ENCODE measurements at regions not wholly inside any gene's neighbourhood (a gene's known extent, or its start where the extent isn't known, plus 50 kb on each side); places are given as distances from the start of the nearest gene placed in this dataset.

- Histone ChIP-seq H3K36me3 (ENCODE audit: low read length) (no peaks in the 10 kb centered on the region), H3K27me3 (ENCODE audit: low read length) (no peaks in the 10 kb centered on the region), H3F3A (ENCODE audit: insufficient read depth) (no peaks in the 10 kb centered on the region), H3K27ac (ENCODE audit: low read depth, low read length) (no peak overlapping the region), H3K9ac (ENCODE audit: low read length) (no peak overlapping the region), H4K20me1 (ENCODE audit: low read depth, low read length) (no peaks in the 10 kb centered on the region), H3K4me3 (ENCODE audit: insufficient read depth, low read length, poor library complexity, severe bottlenecking) (no peak overlapping the region), H3K79me2 (ENCODE audit: insufficient read depth, low read length) (no peaks in the 10 kb centered on the region), H2AFZ (ENCODE audit: low read depth, low read length, severe bottlenecking) (no peak overlapping the region), H3K9me3 (ENCODE audit: insufficient read depth, low read length) (no peaks in the 10 kb centered on the region), H3K9me2 (replicated peaks; ENCODE audit: insufficient read depth, low read length) (no peaks in the 10 kb centered on the region), H3K4me2 (ENCODE audit: low read depth, low read length, poor library complexity, severe bottlenecking) (no peak overlapping the region)
- no peak for TF ChIP-seq EZH2phosphoT487 (conservative IDR thresholded peaks at IDR 0.05; ENCODE audit: low read length)
- TF ChIP-seq, protein P1, sequence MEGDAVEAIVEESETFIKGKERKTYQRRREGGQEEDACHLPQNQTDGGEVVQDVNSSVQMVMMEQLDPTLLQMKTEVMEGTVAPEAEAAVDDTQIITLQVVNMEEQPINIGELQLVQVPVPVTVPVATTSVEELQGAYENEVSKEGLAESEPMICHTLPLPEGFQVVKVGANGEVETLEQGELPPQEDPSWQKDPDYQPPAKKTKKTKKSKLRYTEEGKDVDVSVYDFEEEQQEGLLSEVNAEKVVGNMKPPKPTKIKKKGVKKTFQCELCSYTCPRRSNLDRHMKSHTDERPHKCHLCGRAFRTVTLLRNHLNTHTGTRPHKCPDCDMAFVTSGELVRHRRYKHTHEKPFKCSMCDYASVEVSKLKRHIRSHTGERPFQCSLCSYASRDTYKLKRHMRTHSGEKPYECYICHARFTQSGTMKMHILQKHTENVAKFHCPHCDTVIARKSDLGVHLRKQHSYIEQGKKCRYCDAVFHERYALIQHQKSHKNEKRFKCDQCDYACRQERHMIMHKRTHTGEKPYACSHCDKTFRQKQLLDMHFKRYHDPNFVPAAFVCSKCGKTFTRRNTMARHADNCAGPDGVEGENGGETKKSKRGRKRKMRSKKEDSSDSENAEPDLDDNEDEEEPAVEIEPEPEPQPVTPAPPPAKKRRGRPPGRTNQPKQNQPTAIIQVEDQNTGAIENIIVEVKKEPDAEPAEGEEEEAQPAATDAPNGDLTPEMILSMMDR (IDR thresholded peaks at IDR 0.05; ENCODE audit: insufficient read depth, low read length, poor library complexity, severe bottlenecking): no peak
Observed at GRCh38 chr6:105833959-105834947, 251.9 kb upstream of the PRDM1 start.

DNA sequence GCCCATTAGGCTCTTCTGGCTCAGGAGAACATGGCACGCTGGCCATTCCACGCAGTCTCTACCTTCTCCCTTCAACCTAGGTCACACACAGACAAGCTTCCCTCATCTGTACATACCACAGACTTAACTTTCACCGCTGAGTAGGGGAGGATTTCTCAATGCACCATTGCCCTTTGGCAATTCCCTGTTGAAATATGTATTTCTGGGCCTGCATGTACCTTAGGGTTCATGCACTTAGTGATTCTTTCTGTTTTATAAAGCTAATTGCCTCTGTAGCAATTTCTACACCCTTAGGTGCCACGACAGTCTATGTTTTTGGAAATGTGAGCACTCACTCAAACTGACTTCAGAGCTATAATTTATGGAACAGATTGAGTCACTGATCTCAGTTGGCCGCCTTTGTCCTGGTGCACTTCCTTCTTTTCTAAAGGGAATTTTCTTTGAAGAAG lies 253.8 kb upstream of the PRDM1 start:
- H2AFZ ChIP-seq (ENCODE audit: low read depth, low read length, severe bottlenecking): no peak overlapping the region
- no peak overlapping the region for H3K4me2 ChIP-seq (ENCODE audit: low read depth, low read length, poor library complexity, severe bottlenecking)
- no peak overlapping the region for H3K4me3 ChIP-seq (ENCODE audit: insufficient read depth, low read length, poor library complexity, severe bottlenecking)
- no peak overlapping the region for H3K9ac ChIP-seq (ENCODE audit: low read length)
- no peak overlapping the region for H3K27ac ChIP-seq (ENCODE audit: low read depth, low read length)
- no peaks in the 10 kb centered on the region for H3K36me3 ChIP-seq (ENCODE audit: low read length)
- no peaks in the 10 kb centered on the region for H3K9me2 ChIP-seq (replicated peaks; ENCODE audit: insufficient read depth, low read length)
- no peaks in the 10 kb centered on the region for H3K9me3 ChIP-seq (ENCODE audit: insufficient read depth, low read length)
- no peaks in the 10 kb centered on the region for H3K79me2 ChIP-seq (ENCODE audit: insufficient read depth, low read length)
- no peak for TF ChIP-seq EZH2phosphoT487 (conservative IDR thresholded peaks at IDR 0.05; ENCODE audit: low read length)
- TF ChIP-seq, protein P1 (IDR thresholded peaks at IDR 0.05; ENCODE audit: insufficient read depth, low read length, poor library complexity, severe bottlenecking): no peak
- no peaks in the 10 kb centered on the region for H3F3A ChIP-seq (ENCODE audit: insufficient read depth)
- no peaks in the 10 kb centered on the region for H4K20me1 ChIP-seq (ENCODE audit: low read depth, low read length)
- H3K27me3 ChIP-seq (ENCODE audit: low read length): no peaks in the 10 kb centered on the region

GRCh38 chr6:105831311-105832097 lies 254.6 kb upstream of the PRDM1 start:
- Histone ChIP-seq H3F3A (ENCODE audit: insufficient read depth) (no peaks in the 10 kb centered on the region), H2AFZ (ENCODE audit: low read depth, low read length, severe bottlenecking) (no peak overlapping the region), H3K9me3 (ENCODE audit: insufficient read depth, low read length) (no peaks in the 10 kb centered on the region), H3K9me2 (replicated peaks; ENCODE audit: insufficient read depth, low read length) (no peaks in the 10 kb centered on the region), H3K79me2 (ENCODE audit: insufficient read depth, low read length) (no peaks in the 10 kb centered on the region), H3K9ac (ENCODE audit: low read length) (no peak overlapping the region), H3K4me3 (ENCODE audit: insufficient read depth, low read length, poor library complexity, severe bottlenecking) (no peak overlapping the region), H3K27ac (ENCODE audit: low read depth, low read length) (no peak overlapping the region), H3K36me3 (ENCODE audit: low read length) (no peaks in the 10 kb centered on the region), H3K27me3 (ENCODE audit: low read length) (no peaks in the 10 kb centered on the region), H4K20me1 (ENCODE audit: low read depth, low read length) (no peaks in the 10 kb centered on the region), H3K4me2 (ENCODE audit: low read depth, low read length, poor library complexity, severe bottlenecking) (no peak overlapping the region)
- TF ChIP-seq, protein P1 (IDR thresholded peaks at IDR 0.05; ENCODE audit: insufficient read depth, low read length, poor library complexity, severe bottlenecking): no peak
- no peak for TF ChIP-seq EZH2phosphoT487 (conservative IDR thresholded peaks at IDR 0.05; ENCODE audit: low read length)
